HEK293 (cell line): ENCODE measurements at regions not wholly inside any gene's neighbourhood (a gene's known extent, or its start where the extent isn't known, plus 50 kb on each side); places are given as distances from the start of the nearest gene placed in this dataset.

Experiments
- CTCF ChIA-PET: fragments of 350-600 bp; formaldehyde crosslinking; extraction: SDS; loops from one replicate; lab custom pipeline; 2021; ENCODE audit warnings: antibody characterized with exemption; lab: Yijun Ruan, JAX
- POLR2A ChIA-PET: fragments of 300-600 bp; formaldehyde crosslinking; extraction: SDS; loops from one replicate; lab custom pipeline; 2020; ENCODE audit warnings: antibody characterized with exemption, inconsistent platforms; lab: Yijun Ruan, JAX
- H3K27ac ChIP-seq: fragments of 200-500 bp; sonication (Bioruptor generic); 2 replicates; pipeline ENCODE4 v1.5.1; 2014; ENCODE audit warnings: low read depth, low read length, control low read depth, inconsistent platforms; ENCODE audit errors: extremely low read depth
- H3K36me3 ChIP-seq, 2 experiments: fragments of 200-500 bp in 1 of 2; sonication (Bioruptor generic) in 1 of 2; 1 replicate in 1 of 2; 2 replicates in 1 of 2; pipeline ENCODE4 v1.5.1; 2014 to 2017; ENCODE audit warnings: inconsistent platforms in 2 of 2, low read length in 2 of 2; ENCODE audit not compliant: control insufficient read depth in 2 of 2, insufficient read depth in 1 of 2
- H3K4me1 ChIP-seq: fragments of 200-500 bp; sonication (Bioruptor generic); 2 replicates; pipeline ENCODE4 v1.5.1; 2014; ENCODE audit warnings: mild to moderate bottlenecking, low read length, inconsistent platforms; ENCODE audit not compliant: control insufficient read depth, insufficient read depth
- H3K4me3 ChIP-seq: 2 replicates; pipeline ENCODE4 v1.5.1; 2011; ENCODE audit warnings: low read depth, mild to moderate bottlenecking, control low read depth, low read length, moderate library complexity
- H3K9me3 ChIP-seq: fragments of 200-500 bp; sonication (Bioruptor generic); 2 replicates; pipeline ENCODE4 v1.5.1; 2014; ENCODE audit warnings: low read depth, low read length, inconsistent platforms; ENCODE audit not compliant: control insufficient read depth, insufficient read depth
- BCL11B ChIP-seq: fragments of 450-650 bp; formaldehyde crosslinking; IDR thresholded peaks from 2 replicates; pipeline ENCODE4 v1.5.1; 2016; ENCODE audit warnings: low read depth, missing biosample characterization, missing genetic modification characterization
- GLIS1 ChIP-seq: fragments of 450-650 bp; formaldehyde crosslinking; IDR thresholded peaks from 2 replicates; pipeline ENCODE4 v1.5.1; 2016; ENCODE audit warnings: missing biosample characterization, missing genetic modification characterization
- KLF7 ChIP-seq: fragments of 450-650 bp; formaldehyde crosslinking; IDR thresholded peaks from 2 replicates; pipeline ENCODE4 v1.5.1; 2016; ENCODE audit warnings: missing biosample characterization, missing genetic modification characterization, borderline replicate concordance
- MYNN ChIP-seq: fragments of 450-650 bp; formaldehyde crosslinking; IDR thresholded peaks from 2 replicates; pipeline ENCODE4 v1.5.1; 2016; ENCODE audit warnings: missing biosample characterization, missing genetic modification characterization, borderline replicate concordance
- MZF1 ChIP-seq: fragments of 450-650 bp; formaldehyde crosslinking; IDR thresholded peaks from 2 replicates; pipeline ENCODE4 v1.5.1; 2017; ENCODE audit warnings: missing biosample characterization, missing genetic modification characterization, borderline replicate concordance
- REST ChIP-seq: fragments of 450-650 bp; formaldehyde crosslinking; IDR thresholded peaks from 2 replicates; pipeline ENCODE4 v1.5.1; 2016; ENCODE audit warnings: missing biosample characterization, missing genetic modification characterization
- SETDB1 ChIP-seq: IDR thresholded peaks from one replicate; pipeline ENCODE4 v1.6.1; 2017; ENCODE audit warnings: mild to moderate bottlenecking, low read length, moderate library complexity, mixed read lengths; ENCODE audit not compliant: insufficient read length
- SP7 ChIP-seq: fragments of 450-650 bp; formaldehyde crosslinking; IDR thresholded peaks from 2 replicates; pipeline ENCODE4 v1.5.1; 2016; ENCODE audit warnings: missing biosample characterization, missing genetic modification characterization
- ZBTB10 ChIP-seq: fragments of 450-650 bp; formaldehyde crosslinking; IDR thresholded peaks from 2 replicates; pipeline ENCODE4 v1.5.1; 2016; ENCODE audit warnings: missing biosample characterization, missing genetic modification characterization
- ZNF112 ChIP-seq: fragments of 450-650 bp; formaldehyde crosslinking; IDR thresholded peaks from 2 replicates; pipeline ENCODE4 v1.5.0; 2017; ENCODE audit warnings: missing biosample characterization, missing genetic modification characterization
- ZNF155 ChIP-seq: fragments of 450-650 bp; formaldehyde crosslinking; IDR thresholded peaks from 2 replicates; pipeline ENCODE4 v1.5.1; 2016; ENCODE audit warnings: missing biosample characterization, missing genetic modification characterization
- ZNF335 ChIP-seq: fragments of 450-650 bp; formaldehyde crosslinking; conservative IDR thresholded peaks from 2 replicates; pipeline ENCODE4 v1.5.1; 2016; ENCODE audit warnings: missing biosample characterization, missing genetic modification characterization
- ZNF354C ChIP-seq: fragments of 450-650 bp; formaldehyde crosslinking; IDR thresholded peaks from 2 replicates; pipeline ENCODE4 v1.5.1; 2016; ENCODE audit warnings: missing biosample characterization, missing genetic modification characterization, low read depth, borderline replicate concordance
- ZNF366 ChIP-seq: fragments of 450-650 bp; formaldehyde crosslinking; conservative IDR thresholded peaks from 2 replicates; pipeline ENCODE4 v1.5.1; 2016; ENCODE audit warnings: missing biosample characterization, missing genetic modification characterization
- ZNF416 ChIP-seq: fragments of 450-650 bp; formaldehyde crosslinking; IDR thresholded peaks from 2 replicates; pipeline ENCODE4 v1.5.1; 2016; ENCODE audit warnings: missing biosample characterization, missing genetic modification characterization
- ZNF48 ChIP-seq: fragments of 450-650 bp; formaldehyde crosslinking; IDR thresholded peaks from 2 replicates; pipeline ENCODE4 v1.5.1; 2016; ENCODE audit warnings: missing biosample characterization, missing genetic modification characterization
- ZNF513 ChIP-seq: fragments of 450-650 bp; IDR thresholded peaks from 2 replicates; pipeline ENCODE4 v1.5.1; 2018; ENCODE audit warnings: missing biosample characterization, missing genetic modification characterization
- ZNF548 ChIP-seq: fragments of 450-650 bp; formaldehyde crosslinking; IDR thresholded peaks from 2 replicates; pipeline ENCODE4 v1.5.1; 2016; ENCODE audit warnings: missing biosample characterization, missing genetic modification characterization
- ZNF596 ChIP-seq: fragments of 450-650 bp; IDR thresholded peaks from 2 replicates; pipeline ENCODE4 v1.5.0; 2018; ENCODE audit warnings: missing biosample characterization, mild to moderate bottlenecking, missing genetic modification characterization, moderate library complexity
- ZNF623 ChIP-seq: fragments of 450-650 bp; formaldehyde crosslinking; IDR thresholded peaks from 2 replicates; pipeline ENCODE4 v1.5.1; 2016; ENCODE audit warnings: missing biosample characterization, missing genetic modification characterization
- ZNF658 ChIP-seq: fragments of 450-650 bp; formaldehyde crosslinking; IDR thresholded peaks from 2 replicates; pipeline ENCODE4; 2016; ENCODE audit warnings: missing biosample characterization, missing genetic modification characterization

- Histone ChIP-seq H3K36me3 (no peaks in the 10 kb centered on the region), H3K4me1 (no peaks in the 10 kb centered on the region), H3K27ac (no peak overlapping the region), H3K9me3 (no peaks in the 10 kb centered on the region), H3K4me3 (no peak overlapping the region)
- ChIA-PET POLR2A (no interaction called here), CTCF (no interaction called here)
- TF ChIP-seq ZNF513 (tag by site-specific recombination), result no peak
- no peak for TF ChIP-seq ZNF366
- no peak for TF ChIP-seq ZNF416 (tag by site-specific recombination)
- no peak for TF ChIP-seq ZNF335
- no peak for TF ChIP-seq SETDB1
- no peak for TF ChIP-seq ZBTB10 (tag by site-specific recombination)
- TF ChIP-seq SP7, result no peak
- TF ChIP-seq ZNF354C (tag by site-specific recombination), result no peak
- TF ChIP-seq MYNN, result no peak
- no peak for TF ChIP-seq ZNF658
- TF ChIP-seq ZNF48 (tag by site-specific recombination), result no peak
These were observed 79.8 kb upstream of the PAPPA start for GRCh38 chr9:116073826-116074225.

- POLR2A ChIA-PET, result interaction anchor here (0.7 kb wide), 1 partner anchor 193 kb away, joined by 4 read pairs; no protein-coding TSS in a partner anchor
- no peak overlapping the region for H3K4me3 ChIP-seq
- no peak overlapping the region for H3K27ac ChIP-seq
- no peaks in the 10 kb centered on the region for H3K9me3 ChIP-seq
- no peaks in the 10 kb centered on the region for H3K4me1 ChIP-seq
- no peaks in the 10 kb centered on the region for H3K36me3 ChIP-seq
- TF ChIP-seq GLIS1 (tag by site-specific recombination) (no peak), ZNF596 (no peak), ZNF155 (tag by site-specific recombination) (no peak), ZNF623 (tag by site-specific recombination) (no peak), KLF7 (tag by site-specific recombination) (no peak), REST (tag by site-specific recombination) (no peak), ZNF112 (tag by site-specific recombination) (no peak), BCL11B (tag by site-specific recombination) (no peak), ZNF548 (tag by site-specific recombination) (no peak), MZF1 (tag by site-specific recombination) (no peak)
- CTCF ChIA-PET, result interaction anchor here (0.6 to 0.7 kb wide), 2 partner anchors 1324 to 1873 kb away, joined by 3 read pairs; no protein-coding TSS in a partner anchor
These were observed 78.9 kb upstream of the PAPPA start for GRCh38 chr9:116074658-116075057.
